Endothelial cell of umbilical vein (primary cell): ENCODE measurements at regions not wholly inside any gene's neighbourhood (a gene's known extent, or its start where the extent isn't known, plus 50 kb on each side); places are given as distances from the start of the nearest gene placed in this dataset.

Source experiments
- BruUV-seq: library from RNA; stranded (reverse); fragments of 400-500 nt; replicated peaks from 2 replicates; lab custom pipeline; 2021; lab: Mats Ljungman, UMichigan
- CTCF ChIA-PET: fragments of 300-600, 350-600 bp; sonication (Branson Sonifier 250); formaldehyde crosslinking; loops from one replicate; lab custom pipeline; 2021; ENCODE audit warnings: antibody characterized with exemption, inconsistent platforms; lab: Charles Lee
- POLR2A ChIA-PET: fragments of 300-600, 350-600 bp; sonication (Branson Sonifier 250); formaldehyde crosslinking; loops from one replicate; lab custom pipeline; 2021; ENCODE audit warnings: antibody characterized with exemption, inconsistent platforms; lab: Charles Lee
- DNase-seq: peaks from one replicate; pipeline ENCODE4 v3.0.0-alpha.2; 2011; ENCODE audit warnings: low read depth, low spot score
- FAIRE-seq: peaks from 2 replicates; lab custom pipeline; 2011; peaks lifted over from hg19 to GRCh38; lab: Jason Lieb, UNC
- H2AFZ ChIP-seq: 2 replicates; pipeline ENCODE4 v1.6.0; 2012; ENCODE audit warnings: low read depth, low read length, control low read depth, inconsistent platforms
- H3K27ac ChIP-seq: 2 replicates; pipeline ENCODE4 v1.5.1; 2011; ENCODE audit warnings: low read depth, mild to moderate bottlenecking, control low read depth, low read length, moderate library complexity; ENCODE audit not compliant: insufficient read depth
- H3K27me3 ChIP-seq, 2 experiments: 2 replicates each; pipeline versions ENCODE4 v1.6.0 to v1.6.1; 2011; ENCODE audit warnings: low read length in 2 of 2, mixed read lengths in 1 of 2; ENCODE audit not compliant: control insufficient read depth in 2 of 2, insufficient read depth in 2 of 2
- H3K36me3 ChIP-seq, 2 experiments: 2 replicates in 1 of 2; 3 replicates in 1 of 2; pipeline ENCODE4 v1.5.1; 2011; ENCODE audit warnings: low read length in 2 of 2, mild to moderate bottlenecking in 1 of 2, moderate library complexity in 1 of 2; ENCODE audit not compliant: control insufficient read depth in 2 of 2, insufficient read depth in 2 of 2; ENCODE audit errors: extremely low read depth in 1 of 2
- H3K4me1 ChIP-seq: 3 replicates; pipeline ENCODE4 v1.5.1; 2011; ENCODE audit warnings: mild to moderate bottlenecking, low read length; ENCODE audit not compliant: control insufficient read depth, insufficient read depth; ENCODE audit errors: extremely low read depth
- H3K4me2 ChIP-seq: 2 replicates; pipeline ENCODE4 v1.6.1; 2011; ENCODE audit warnings: low read length, control low read depth, mixed read lengths; ENCODE audit not compliant: insufficient read depth
- H3K4me3 ChIP-seq, 3 experiments: fragments of 200-600 bp in 1 of 3; sonication (generic), shearing (Covaris generic) in 1 of 3; replicated peaks in 1 of 3; 2 replicates each; pipeline ENCODE4 v1.5.1; 2011 to 2016; ENCODE audit warnings: control low read depth in 3 of 3, low read length in 3 of 3, mild to moderate bottlenecking in 2 of 3, inconsistent platforms in 1 of 3, low read depth in 1 of 3, moderate library complexity in 1 of 3; ENCODE audit not compliant: insufficient read depth in 1 of 3
- H3K79me2 ChIP-seq: 2 replicates; pipeline ENCODE4 v1.6.0; 2012; ENCODE audit warnings: low read length, inconsistent platforms; ENCODE audit not compliant: control insufficient read depth, insufficient read depth
- H3K9ac ChIP-seq: replicated peaks from 2 replicates; pipeline ENCODE3; 2011; ENCODE audit warnings: low read length, control low read depth; ENCODE audit not compliant: insufficient read depth; ENCODE audit errors: extremely low read depth
- H3K9me1 ChIP-seq: replicated peaks from 3 replicates; pipeline ENCODE4 v1.6.0; 2011; ENCODE audit warnings: mild to moderate bottlenecking, low read length; ENCODE audit not compliant: control insufficient read depth, insufficient read depth; ENCODE audit errors: extremely low read depth
- H3K9me3 ChIP-seq: replicated peaks from 2 replicates; pipeline ENCODE4 v1.5.1; 2012; ENCODE audit warnings: low read length, inconsistent platforms; ENCODE audit not compliant: control insufficient read depth, insufficient read depth
- H4K20me1 ChIP-seq: replicated peaks from 2 replicates; pipeline ENCODE3; 2011; ENCODE audit warnings: mild to moderate bottlenecking, low read length; ENCODE audit not compliant: control insufficient read depth, insufficient read depth; ENCODE audit errors: extremely low read depth
- EZH2 ChIP-seq: IDR thresholded peaks from 2 replicates; pipeline ENCODE4 v1.6.1; 2012; ENCODE audit warnings: borderline replicate concordance, low read depth, mild to moderate bottlenecking, moderate library complexity, low read length, inconsistent platforms; ENCODE audit not compliant: severe bottlenecking
- FOS ChIP-seq: IDR thresholded peaks from 2 replicates; pipeline ENCODE4 v1.6.1; 2011; ENCODE audit warnings: mild to moderate bottlenecking, low read length, moderate library complexity, borderline replicate concordance; ENCODE audit not compliant: insufficient read depth
- GATA2 ChIP-seq: IDR thresholded peaks from 2 replicates; pipeline ENCODE4 v1.7.0; 2011; ENCODE audit warnings: low read depth, mild to moderate bottlenecking, moderate library complexity, mixed read lengths, low read length; ENCODE audit not compliant: insufficient read length, insufficient read depth
- JUN ChIP-seq: IDR thresholded peaks from 2 replicates; pipeline ENCODE4 v1.6.1; 2011; ENCODE audit warnings: borderline replicate concordance, low read depth; ENCODE audit not compliant: insufficient read length, insufficient read depth
- MYC ChIP-seq: IDR thresholded peaks from one replicate; pipeline ENCODE4 v1.6.1; 2011; ENCODE audit warnings: mild to moderate bottlenecking, low read depth, low read length
- POLR2A ChIP-seq: IDR thresholded peaks from 2 replicates; pipeline ENCODE4 v1.6.1; 2012; ENCODE audit warnings: low read depth, mild to moderate bottlenecking, control low read depth, low read length
- POLR2AphosphoS5 ChIP-seq: IDR thresholded peaks from 2 replicates; pipeline ENCODE4 v1.6.1; 2012; ENCODE audit warnings: low read depth, mild to moderate bottlenecking, control low read depth, low read length, moderate library complexity; ENCODE audit not compliant: insufficient read depth
- dilution Hi-C: fragments of 300-500 bp; cut with MboI; formaldehyde crosslinking; loops from one replicate; pipeline ENCODE4 v1.15.0; 2019; ENCODE audit warnings: low sequenced_read_pairs; ENCODE audit not compliant: extremely low pct_ligation_motif_present
- intact Hi-C: fragments of 100-400 bp; cut with micrococcal nuclease; formaldehyde crosslinking; loops from one replicate; pipeline ENCODE4 v1.10.0; 2022
- TF ChIP-seq, protein P1 (sequence below), 2 donors: IDR thresholded peaks; 1 replicate in 1 of 2; 2 replicates in 1 of 2; pipeline ENCODE4 v1.5.1; 2011; ENCODE audit warnings: low read length in 2 of 2, mild to moderate bottlenecking in 2 of 2, moderate library complexity in 2 of 2, control low read depth in 1 of 2, inconsistent platforms in 1 of 2, low read depth in 1 of 2; ENCODE audit not compliant: insufficient read depth in 1 of 2; ENCODE audit errors: extremely low read depth in 1 of 2
- TF ChIP-seq, protein P2 (sequence below): IDR thresholded peaks from 2 replicates; pipeline ENCODE4 v1.6.1; 2011; ENCODE audit not compliant: insufficient read depth, insufficient read length

DNA sequence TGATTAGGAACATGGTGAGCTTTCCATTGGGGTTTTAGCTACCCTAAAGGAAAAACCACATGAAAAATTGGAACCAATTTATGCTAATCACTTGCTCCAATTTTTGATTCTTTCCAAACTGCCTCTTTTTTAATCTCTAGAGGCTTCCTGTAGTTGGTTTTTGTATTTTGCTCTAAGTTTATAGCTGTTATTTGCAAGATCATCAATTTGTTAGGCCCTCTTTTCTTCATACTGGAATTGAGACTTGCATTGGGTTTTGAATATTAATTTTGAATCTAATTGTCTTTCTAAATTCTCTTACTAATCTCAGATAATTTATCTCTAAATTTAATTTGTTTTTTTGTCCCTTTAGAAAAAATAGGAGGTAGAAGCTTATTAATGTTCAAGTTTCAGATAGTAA is 713.3 kb downstream of the REEP3 start:
- DNase-seq (no peak), FAIRE-seq (no peak)
- no peaks in the 10 kb centered on the region for H3K9me1 ChIP-seq
- intact Hi-C loops (no loop called here), dilution Hi-C loops (no loop called here)
- H3K9ac ChIP-seq: no peak overlapping the region
- no peaks in the 10 kb centered on the region for H3K4me1 ChIP-seq
- no TSS peak for BruUV-seq
- ChIA-PET CTCF (no interaction called here), POLR2A (no interaction called here)
- TF ChIP-seq GATA2 (no peak), FOS (no peak), EZH2 (no peak), POLR2A (no peak), POLR2AphosphoS5 (no peak), JUN (no peak), MYC (no peak)
- TF ChIP-seq, protein P1, sequence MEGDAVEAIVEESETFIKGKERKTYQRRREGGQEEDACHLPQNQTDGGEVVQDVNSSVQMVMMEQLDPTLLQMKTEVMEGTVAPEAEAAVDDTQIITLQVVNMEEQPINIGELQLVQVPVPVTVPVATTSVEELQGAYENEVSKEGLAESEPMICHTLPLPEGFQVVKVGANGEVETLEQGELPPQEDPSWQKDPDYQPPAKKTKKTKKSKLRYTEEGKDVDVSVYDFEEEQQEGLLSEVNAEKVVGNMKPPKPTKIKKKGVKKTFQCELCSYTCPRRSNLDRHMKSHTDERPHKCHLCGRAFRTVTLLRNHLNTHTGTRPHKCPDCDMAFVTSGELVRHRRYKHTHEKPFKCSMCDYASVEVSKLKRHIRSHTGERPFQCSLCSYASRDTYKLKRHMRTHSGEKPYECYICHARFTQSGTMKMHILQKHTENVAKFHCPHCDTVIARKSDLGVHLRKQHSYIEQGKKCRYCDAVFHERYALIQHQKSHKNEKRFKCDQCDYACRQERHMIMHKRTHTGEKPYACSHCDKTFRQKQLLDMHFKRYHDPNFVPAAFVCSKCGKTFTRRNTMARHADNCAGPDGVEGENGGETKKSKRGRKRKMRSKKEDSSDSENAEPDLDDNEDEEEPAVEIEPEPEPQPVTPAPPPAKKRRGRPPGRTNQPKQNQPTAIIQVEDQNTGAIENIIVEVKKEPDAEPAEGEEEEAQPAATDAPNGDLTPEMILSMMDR (IDR thresholded peaks at IDR 0.05; ENCODE audit: extremely low read depth in 1 of 2, insufficient read depth in 1 of 2, low read depth in 1 of 2, low read length in 2 of 2): no peak
- TF ChIP-seq, protein P2, sequence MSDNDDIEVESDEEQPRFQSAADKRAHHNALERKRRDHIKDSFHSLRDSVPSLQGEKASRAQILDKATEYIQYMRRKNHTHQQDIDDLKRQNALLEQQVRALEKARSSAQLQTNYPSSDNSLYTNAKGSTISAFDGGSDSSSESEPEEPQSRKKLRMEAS: no peak
- H4K20me1 ChIP-seq: no peaks in the 10 kb centered on the region
- H2AFZ ChIP-seq: no peak overlapping the region
- no peak overlapping the region for H3K4me2 ChIP-seq
- H3K27me3 ChIP-seq: no peaks in the 10 kb centered on the region
- no peaks in the 10 kb centered on the region for H3K36me3 ChIP-seq
- no peak overlapping the region for H3K4me3 ChIP-seq
- H3K79me2 ChIP-seq: no peaks in the 10 kb centered on the region
- no peaks in the 10 kb centered on the region for H3K9me3 ChIP-seq
- H3K27ac ChIP-seq: no peak overlapping the region
